ENCODE measurements at regions not wholly inside any gene's neighbourhood (a gene's known extent, or its start where the extent isn't known, plus 50 kb on each side); places are given as distances from the start of the nearest gene placed in this dataset.
A peak's percentile ranks its signal among the peaks of the same experiment; 100 is the strongest.
"Not testable (repeated sequence)": the region's sequence is repeated elsewhere in the genome, so short reads cannot be mapped to it uniquely, and the experiment has no call there.

DNA sequence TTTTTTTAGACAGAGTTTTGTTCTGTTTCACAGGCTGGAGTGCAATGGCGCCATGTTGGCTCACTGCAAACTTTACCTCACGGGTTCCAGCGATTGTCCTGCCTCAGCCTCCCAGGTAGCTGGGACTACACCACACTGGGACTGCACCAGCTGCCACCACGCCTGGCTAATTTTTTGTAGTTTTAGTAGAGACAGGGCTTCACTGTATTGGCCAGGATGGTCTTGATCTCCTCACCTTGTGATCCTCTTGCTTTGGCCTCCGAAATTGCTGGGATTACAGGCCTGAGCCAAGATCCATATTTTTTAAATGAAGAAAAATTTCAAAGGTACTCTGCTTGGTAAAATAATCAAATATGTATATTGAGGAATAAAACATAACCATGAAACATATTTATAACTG lies 195.8 kb upstream of the TPTE start:
- DNase-seq (ENCODE audit: low spot score in 2 of 2); H3K27ac ChIP-seq; H3K36me3 ChIP-seq; H3K4me1 ChIP-seq; intact Hi-C loops (cut with DNase I); H3K4me3 ChIP-seq; H3K27me3 ChIP-seq: not testable (repeated sequence)
- peaks cover 0 to 21% of the 10 kb centered on the region in 2 donors for H3K9me3 ChIP-seq

DNA sequence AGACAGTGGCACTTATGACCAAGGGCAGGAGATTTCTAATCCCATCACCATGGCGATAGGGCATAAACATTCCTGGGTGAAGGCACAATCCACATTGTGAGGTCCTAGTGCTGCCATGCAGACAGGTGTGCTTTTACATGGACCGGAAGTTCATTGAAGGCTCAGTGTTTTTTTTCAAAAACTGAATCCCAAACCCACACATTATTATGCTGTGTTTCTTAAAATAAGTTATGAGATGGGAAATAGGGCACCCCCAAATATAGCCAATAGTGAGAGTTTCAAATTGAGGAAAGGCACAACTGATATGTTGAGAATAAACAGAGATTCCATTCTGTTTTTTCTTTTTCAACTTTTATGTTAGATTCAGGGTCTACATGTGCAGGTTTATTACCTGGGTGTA lies 195.2 kb upstream of the TPTE start:
- H3K27me3 ChIP-seq; H3K4me1 ChIP-seq; H3K27ac ChIP-seq; H3K36me3 ChIP-seq; H3K4me3 ChIP-seq; DNase-seq (ENCODE audit: low spot score in 2 of 2); intact Hi-C loops (cut with DNase I): not testable (repeated sequence)
- H3K9me3 ChIP-seq, result peaks cover 0 to 27% of the 10 kb centered on the region in 2 donors

DNA sequence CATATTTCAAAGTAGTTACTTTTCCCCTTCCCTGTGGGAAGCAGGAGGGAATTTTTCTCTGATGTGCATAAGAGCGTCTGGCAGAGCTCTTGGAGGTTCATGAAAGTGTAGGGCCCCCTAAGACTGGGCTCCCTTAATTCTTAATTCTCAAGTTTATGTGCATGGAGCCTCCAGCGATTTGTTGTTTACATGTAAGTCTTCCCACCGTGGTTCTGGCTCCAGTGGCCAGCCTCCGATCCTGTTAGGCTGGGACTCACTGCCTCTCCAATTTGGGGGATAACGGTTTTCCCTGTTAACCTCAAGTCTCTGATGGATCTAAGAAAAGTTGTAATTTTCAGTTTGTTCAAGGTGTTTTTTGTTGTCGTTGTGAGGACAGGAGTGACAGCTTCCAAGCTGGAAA lies 192.7 kb upstream of the TPTE start:
- H3K4me1 ChIP-seq; H3K36me3 ChIP-seq; DNase-seq (ENCODE audit: low spot score in 2 of 2); H3K27ac ChIP-seq; H3K27me3 ChIP-seq; H3K4me3 ChIP-seq; intact Hi-C loops (cut with DNase I): not testable (repeated sequence)
- peaks cover 0 to 34% of the 10 kb centered on the region in 2 donors for H3K9me3 ChIP-seq

DNA sequence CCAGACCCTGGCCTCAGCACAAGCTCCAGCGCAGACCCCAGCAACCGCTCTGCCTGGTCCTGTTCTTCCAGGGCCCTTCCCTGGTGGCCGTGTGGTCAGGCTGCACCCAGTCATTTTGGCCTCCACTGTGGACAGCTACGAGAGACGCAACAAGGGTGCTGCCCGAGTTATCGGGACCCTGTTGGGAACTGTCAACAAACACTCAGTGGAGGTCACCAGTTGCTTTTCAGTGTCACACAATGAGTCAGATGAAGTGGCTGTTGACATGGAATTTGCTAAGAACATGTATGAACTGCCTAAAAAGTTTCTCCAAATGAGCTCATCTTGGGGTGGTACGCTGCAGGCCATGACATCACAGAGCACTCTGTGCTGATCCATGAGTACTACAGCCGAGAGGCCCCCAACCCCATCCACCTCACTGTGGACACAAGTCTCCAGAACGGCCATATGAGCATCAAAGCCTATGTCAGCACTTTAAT lies 190.7 kb upstream of the TPTE start:
- peaks cover 0 to 30% of the 10 kb centered on the region in 2 donors for H3K9me3 ChIP-seq
- H3K4me3 ChIP-seq; intact Hi-C loops (cut with DNase I); H3K27me3 ChIP-seq; DNase-seq (ENCODE audit: low spot score in 2 of 2); H3K27ac ChIP-seq; H3K36me3 ChIP-seq; H3K4me1 ChIP-seq: not testable (repeated sequence)

DNA sequence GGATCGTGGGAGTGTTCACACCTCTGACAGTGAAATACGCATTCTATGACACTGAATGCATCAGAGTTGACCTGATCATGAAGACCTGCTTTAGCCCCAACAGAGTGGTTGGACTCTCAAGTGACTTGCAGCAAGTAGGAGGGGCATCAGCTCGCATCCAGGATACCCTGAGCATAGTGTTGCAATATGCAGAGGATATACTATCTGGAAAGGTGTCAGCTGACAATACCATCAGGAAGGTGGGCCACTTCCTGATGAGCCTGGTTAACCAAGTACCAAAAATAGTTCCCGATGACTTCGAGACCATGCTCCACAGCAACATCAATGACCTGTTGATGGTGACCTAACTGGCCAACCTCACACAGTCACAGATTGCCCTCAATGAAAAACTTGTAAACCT lies 190.2 kb upstream of the TPTE start:
- H3K36me3 ChIP-seq; H3K27me3 ChIP-seq; intact Hi-C loops (cut with DNase I); H3K27ac ChIP-seq; H3K4me3 ChIP-seq; DNase-seq (ENCODE audit: low spot score in 2 of 2); H3K4me1 ChIP-seq: not testable (repeated sequence)
- peaks cover 0 to 29% of the 10 kb centered on the region in 2 donors for H3K9me3 ChIP-seq

DNA sequence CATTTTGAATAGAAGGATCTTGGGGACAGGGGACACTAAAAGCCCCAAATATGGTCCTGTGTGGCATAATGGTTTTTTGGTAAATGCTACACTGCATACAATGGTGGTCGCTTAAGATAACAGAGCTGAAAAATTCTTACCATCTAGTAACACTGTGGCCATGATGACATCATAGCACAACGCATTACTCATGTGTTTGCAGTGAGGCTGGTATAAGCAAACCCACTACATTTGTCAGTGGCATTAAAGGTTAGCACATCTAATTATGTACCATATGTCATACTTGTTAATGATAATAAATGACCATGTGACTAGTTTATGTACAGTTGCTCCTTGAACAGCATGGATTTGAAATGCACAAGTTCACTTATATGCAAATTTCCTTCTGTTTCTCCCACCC lies 188.4 kb upstream of the TPTE start:
- H3K27ac ChIP-seq; H3K4me3 ChIP-seq; H3K4me1 ChIP-seq; H3K36me3 ChIP-seq; intact Hi-C loops (cut with DNase I); DNase-seq (ENCODE audit: low spot score in 2 of 2); H3K27me3 ChIP-seq: not testable (repeated sequence)
- H3K9me3 ChIP-seq, result peaks cover 0 to 13% of the 10 kb centered on the region in 2 donors

DNA sequence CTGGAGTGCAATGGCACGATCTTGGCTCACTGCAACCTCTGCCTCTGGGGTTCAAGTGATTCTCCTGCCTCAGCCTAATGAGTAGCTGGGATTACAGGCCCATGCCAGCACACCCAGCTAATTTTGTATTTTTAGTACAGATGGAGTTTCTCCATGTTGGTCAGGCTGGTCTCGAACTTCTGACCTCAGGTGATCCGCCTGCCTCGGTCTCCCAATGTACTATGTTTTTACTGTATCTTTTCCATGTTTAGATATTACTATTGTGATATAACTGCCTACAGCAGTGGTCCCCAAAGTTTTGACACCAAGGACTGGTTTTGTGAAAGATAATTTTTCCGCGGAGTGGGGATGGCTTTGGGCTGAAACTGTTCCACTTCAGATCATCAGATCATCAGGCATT lies 187.0 kb upstream of the TPTE start:
- DNase-seq (ENCODE audit: low spot score in 2 of 2); H3K27me3 ChIP-seq; H3K4me1 ChIP-seq; intact Hi-C loops (cut with DNase I); H3K4me3 ChIP-seq; H3K27ac ChIP-seq; H3K36me3 ChIP-seq: not testable (repeated sequence)
- peaks cover 0 to 13% of the 10 kb centered on the region in 2 donors for H3K9me3 ChIP-seq

DNA sequence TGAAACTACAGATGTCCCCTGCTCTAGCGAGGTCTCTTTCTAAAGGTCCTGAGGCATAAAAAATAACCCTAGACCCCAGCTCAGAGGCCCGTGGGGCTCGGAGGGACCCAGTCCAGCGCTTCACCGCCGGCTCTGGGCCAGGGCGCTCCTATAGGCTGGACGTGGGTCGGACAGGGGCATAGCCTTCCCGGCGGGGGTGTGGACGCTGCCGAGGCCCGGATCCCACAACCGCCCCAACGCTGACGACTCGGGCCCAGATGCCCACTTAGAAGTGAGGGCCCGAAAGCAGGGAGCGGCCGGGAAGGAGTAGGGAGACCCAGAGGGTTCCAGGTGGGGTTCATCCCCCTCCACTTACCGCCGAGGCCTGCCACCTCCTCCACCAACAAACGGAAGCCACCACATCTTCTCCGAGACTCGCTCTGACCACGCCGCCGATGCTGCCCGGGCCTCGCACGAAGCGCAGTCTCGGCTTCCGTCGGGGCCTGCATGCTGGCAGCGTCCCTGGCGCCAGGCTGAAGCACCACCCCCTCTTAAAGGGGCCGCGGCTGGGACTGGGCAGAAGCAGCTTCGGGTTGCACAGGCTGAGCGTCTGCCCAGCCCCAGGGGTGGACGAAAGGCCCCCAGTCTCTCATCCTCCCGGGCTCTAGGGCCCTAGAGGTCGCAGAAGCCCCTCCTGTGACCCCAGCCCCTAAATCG lies 179.0 kb upstream of the TPTE start:
- peaks cover 0 to 13% of the 10 kb centered on the region in 2 donors for H3K9me3 ChIP-seq
- H3K4me3 ChIP-seq; intact Hi-C loops (cut with DNase I); DNase-seq (ENCODE audit: low spot score in 2 of 2); H3K27ac ChIP-seq; H3K4me1 ChIP-seq; H3K27me3 ChIP-seq; H3K36me3 ChIP-seq: not testable (repeated sequence)

DNA sequence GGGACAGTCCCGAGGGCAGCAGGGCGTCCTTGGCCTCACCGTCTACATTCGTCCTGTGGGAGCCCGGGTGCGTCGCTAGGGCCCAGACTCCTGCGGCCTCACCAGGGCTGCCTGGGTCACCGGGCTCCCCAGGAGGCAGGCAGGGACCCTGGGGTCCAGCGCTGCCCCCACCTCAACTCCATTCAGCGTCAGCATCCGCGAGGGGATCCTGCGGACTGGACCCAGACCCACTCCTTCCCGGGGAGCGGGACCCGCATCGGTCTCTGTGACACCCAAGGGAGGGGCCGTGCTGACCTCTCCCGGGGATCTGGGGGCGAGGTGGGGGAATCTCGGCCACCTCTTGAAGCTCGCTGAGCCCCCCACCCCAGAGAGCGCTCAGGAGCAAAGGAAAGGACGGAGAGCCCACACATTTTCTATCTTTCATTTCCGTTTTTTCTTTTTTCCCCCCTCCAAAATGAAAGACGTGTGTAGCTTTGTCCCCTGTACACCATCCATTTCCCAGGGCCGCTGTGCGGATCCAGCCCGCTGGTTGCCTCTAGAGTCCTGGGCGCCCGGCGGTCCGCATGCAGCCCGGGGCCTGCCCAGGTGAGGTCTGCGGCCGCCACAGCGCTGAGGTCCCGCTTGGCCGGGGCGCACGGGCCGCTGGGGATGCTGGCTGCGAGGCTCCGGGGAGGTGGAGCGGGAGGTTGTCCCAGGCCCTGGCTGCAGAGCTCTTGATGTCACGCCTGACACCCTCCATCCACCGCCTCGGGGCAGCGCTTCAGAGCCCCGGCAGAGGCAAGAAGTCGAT lies 178.0 kb upstream of the TPTE start:
- H3K4me3 ChIP-seq; intact Hi-C loops (cut with DNase I); H3K27ac ChIP-seq; H3K27me3 ChIP-seq; H3K4me1 ChIP-seq; DNase-seq (ENCODE audit: low spot score in 2 of 2); H3K36me3 ChIP-seq: not testable (repeated sequence)
- peaks cover 0 to 13% of the 10 kb centered on the region in 2 donors for H3K9me3 ChIP-seq

DNA sequence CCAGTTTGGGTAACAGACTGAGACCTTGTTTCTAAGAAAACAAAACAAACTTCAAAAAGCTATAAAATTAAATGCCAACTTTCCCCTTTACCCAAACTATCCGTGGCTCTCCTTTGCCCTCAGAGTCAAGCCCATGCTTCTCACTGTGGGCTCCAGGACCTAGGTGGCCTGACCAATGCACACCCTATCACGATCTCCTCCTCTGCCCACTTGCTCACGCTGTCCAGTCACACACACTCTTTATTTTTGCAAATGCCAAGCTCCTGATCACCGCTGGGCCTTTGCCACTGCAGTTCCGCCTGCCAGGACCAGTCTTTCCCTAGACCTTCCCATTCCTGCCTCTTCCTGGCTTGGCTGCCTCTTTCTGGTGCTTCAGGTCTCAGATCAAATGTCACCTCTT lies 177.1 kb upstream of the TPTE start:
- H3K36me3 ChIP-seq; H3K27ac ChIP-seq; H3K4me3 ChIP-seq; DNase-seq (ENCODE audit: low spot score in 2 of 2); intact Hi-C loops (cut with DNase I); H3K4me1 ChIP-seq; H3K27me3 ChIP-seq: not testable (repeated sequence)
- peaks cover 0 to 13% of the 10 kb centered on the region in 2 donors for H3K9me3 ChIP-seq

DNA sequence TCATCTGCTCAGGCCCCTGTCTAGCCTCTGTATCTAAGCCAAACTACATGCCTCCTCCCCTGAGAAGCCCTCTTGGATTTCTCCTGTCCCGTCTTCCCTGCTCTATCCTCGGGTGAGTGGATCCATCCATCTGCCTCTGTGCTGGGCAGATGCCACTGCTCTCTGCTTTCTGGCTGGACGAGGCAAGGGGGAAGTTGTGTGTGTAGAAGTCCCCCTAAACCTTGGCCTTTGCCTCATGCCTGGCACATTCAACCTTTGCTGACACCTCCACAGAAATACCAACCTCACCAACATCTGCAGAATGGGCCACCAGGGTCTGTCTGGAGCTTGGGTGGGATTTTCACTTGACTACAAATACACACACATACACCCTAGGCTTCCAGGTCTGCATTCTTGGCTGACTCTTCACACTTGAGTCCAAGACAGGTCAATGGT lies 176.2 kb upstream of the TPTE start:
- peaks cover 0 to 19% of the 10 kb centered on the region in 2 donors for H3K9me3 ChIP-seq
- H3K27ac ChIP-seq; intact Hi-C loops (cut with DNase I); H3K36me3 ChIP-seq; H3K4me1 ChIP-seq; H3K4me3 ChIP-seq; H3K27me3 ChIP-seq: not testable (repeated sequence)
- peak in 1 of 2 donors; percentile 72 for DNase-seq (ENCODE audit: low spot score in 2 of 2)

DNA sequence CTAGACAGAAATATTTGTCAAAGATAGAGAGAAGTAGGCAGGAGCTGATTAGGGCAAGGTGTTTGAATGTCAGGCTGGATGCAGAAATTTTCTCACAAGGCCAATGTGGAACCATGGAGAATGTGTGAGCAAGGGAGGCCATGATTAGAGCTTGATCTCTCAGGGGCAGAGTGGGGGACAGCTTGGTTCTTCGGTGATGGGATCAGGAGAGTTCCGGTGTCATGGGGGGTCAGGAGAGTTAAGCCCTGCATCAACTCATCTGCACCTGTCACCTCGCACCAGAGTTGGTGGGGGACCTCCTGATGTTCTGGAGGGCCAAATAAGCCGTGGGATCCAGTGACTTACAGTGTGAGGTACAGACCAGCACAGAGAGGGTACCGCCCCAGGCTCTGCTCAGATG lies 175.1 kb upstream of the TPTE start:
- H3K9me3 ChIP-seq, result peaks cover 0 to 20% of the 10 kb centered on the region in 2 donors

DNA sequence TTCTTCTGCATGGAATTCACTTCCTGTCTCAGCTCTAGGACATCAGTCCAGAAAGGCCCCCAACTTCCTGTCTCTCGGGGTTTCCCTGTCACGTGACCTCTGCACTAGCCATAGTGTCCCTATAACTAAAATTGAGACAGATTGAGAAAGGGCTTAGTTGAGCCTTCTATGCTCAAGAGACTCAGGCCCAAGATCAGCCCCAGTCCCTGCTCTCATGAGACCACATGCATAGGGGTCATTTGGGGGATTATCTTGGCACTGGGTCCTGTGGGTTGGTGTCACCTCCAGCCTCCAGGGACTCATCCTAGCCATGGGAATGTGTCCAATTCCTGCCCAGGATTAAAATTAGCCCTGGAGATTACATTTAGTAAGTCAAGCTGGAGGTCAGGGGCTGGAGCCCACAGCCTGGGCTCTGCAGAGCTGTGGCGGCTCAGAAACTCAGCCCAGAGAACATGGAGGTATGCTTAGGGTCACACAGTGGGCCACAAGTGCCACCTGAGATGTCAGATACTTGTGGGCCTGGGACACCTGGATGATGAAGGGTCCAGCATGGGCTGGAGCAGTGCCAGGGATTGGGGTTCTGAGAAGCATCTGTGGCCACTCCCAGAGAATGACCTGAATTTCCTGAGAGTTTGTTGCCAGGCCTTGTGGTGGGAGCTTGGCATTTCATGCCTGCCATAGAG lies 174.3 kb upstream of the TPTE start:
- H3K4me3 ChIP-seq; intact Hi-C loops (cut with DNase I); H3K27ac ChIP-seq; H3K4me1 ChIP-seq; DNase-seq (ENCODE audit: low spot score in 2 of 2); H3K27me3 ChIP-seq; H3K36me3 ChIP-seq: not testable (repeated sequence)
- peaks cover 0 to 25% of the 10 kb centered on the region in 2 donors for H3K9me3 ChIP-seq

More for the DNA sequence above, 175.1 kb upstream of the TPTE start:
- DNase-seq (ENCODE audit: low spot score in 2 of 2); H3K27me3 ChIP-seq; H3K27ac ChIP-seq; H3K4me3 ChIP-seq; H3K36me3 ChIP-seq; H3K4me1 ChIP-seq; intact Hi-C loops (cut with DNase I): not testable (repeated sequence)

DNA sequence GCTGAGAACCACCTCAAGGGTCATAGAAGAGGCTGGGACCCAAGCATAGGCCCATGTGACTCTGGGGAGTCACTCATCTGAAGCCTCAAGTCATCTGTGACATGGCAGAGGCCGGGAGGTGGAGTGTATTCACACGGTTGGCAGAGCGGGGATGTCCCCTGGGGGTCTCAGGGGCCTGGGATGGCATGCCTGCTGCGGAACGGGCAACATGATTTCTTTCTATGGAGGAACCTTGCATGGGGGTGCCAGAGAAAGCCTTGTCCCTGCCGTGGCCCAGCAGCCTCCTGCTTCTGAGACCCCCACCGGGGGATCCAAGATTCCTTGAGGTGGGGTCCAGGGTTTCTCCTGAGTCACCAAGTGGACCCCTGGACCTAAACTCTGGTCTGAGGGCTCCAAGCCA lies 173.7 kb upstream of the TPTE start:
- peaks cover 0 to 25% of the 10 kb centered on the region in 2 donors for H3K9me3 ChIP-seq

More for the DNA sequence above, 173.7 kb upstream of the TPTE start:
- DNase-seq (ENCODE audit: low spot score in 2 of 2); H3K36me3 ChIP-seq; H3K27me3 ChIP-seq; intact Hi-C loops (cut with DNase I); H3K27ac ChIP-seq; H3K4me3 ChIP-seq; H3K4me1 ChIP-seq: not testable (repeated sequence)

Measured in ascending aorta (tissue), 2 donors.